Naive thymus-derived CD4-positive, alpha-beta T cell (primary cell): ENCODE measurements at regions not wholly inside any gene's neighbourhood (a gene's known extent, or its start where the extent isn't known, plus 50 kb on each side); places are given as distances from the start of the nearest gene placed in this dataset.
A peak's percentile ranks its signal among the peaks of the same experiment; 100 is the strongest.
"Not testable (repeated sequence)": the region's sequence is repeated elsewhere in the genome, so short reads cannot be mapped to it uniquely, and the experiment has no call there.

Experiments used
- ATAC-seq: fragments of 150-1000 bp; cut with Tn5 transposase; 2 replicates; pipeline ENCODE4 v1.10.0; 2021; ENCODE audit warnings: mild to moderate bottlenecking, moderate library complexity
- CTCF ChIA-PET: fragments of 350-600 bp; sonication (Branson Sonifier 250); formaldehyde crosslinking; loops from one replicate; lab custom pipeline; 2021; ENCODE audit warnings: antibody characterized with exemption; lab: Charles Lee
- POLR2A ChIA-PET: fragments of 350-600 bp; sonication (Branson Sonifier 250); formaldehyde crosslinking; loops from one replicate; lab custom pipeline; 2021; ENCODE audit warnings: antibody characterized with exemption, inconsistent platforms; lab: Charles Lee
- DNase-seq, 9 donors: peaks; one replicate each; pipeline versions ENCODE4 v3.0.0 to v3.0.0-alpha.2; 2020 to 2022; ENCODE audit warnings: mixed read lengths in 1 of 9
- H3K27ac ChIP-seq: one replicate; pipeline ENCODE4 v1.7.0; 2013; ENCODE audit warnings: mild to moderate bottlenecking, low read depth, low read length, moderate library complexity
- H3K27me3 ChIP-seq, 2 donors: one replicate each; pipeline ENCODE4 v1.7.0; 2013; ENCODE audit warnings: low read length in 2 of 2, mild to moderate bottlenecking in 2 of 2, moderate library complexity in 2 of 2; ENCODE audit not compliant: control insufficient read depth in 2 of 2, insufficient read depth in 2 of 2
- H3K36me3 ChIP-seq, 3 experiments: 1 replicate in 2 of 3; 2 replicates in 1 of 3; pipeline ENCODE4 v1.7.0; 2013; ENCODE audit warnings: low read length in 3 of 3, mild to moderate bottlenecking in 3 of 3, moderate library complexity in 1 of 3; ENCODE audit not compliant: insufficient read depth in 3 of 3, control insufficient read depth in 2 of 3
- H3K4me1 ChIP-seq, 2 donors: one replicate each; pipeline ENCODE4 v1.7.0; 2013; ENCODE audit warnings: low read length in 2 of 2, mild to moderate bottlenecking in 2 of 2, moderate library complexity in 1 of 2; ENCODE audit not compliant: control insufficient read depth in 2 of 2, insufficient read depth in 2 of 2
- H3K4me3 ChIP-seq: 2 replicates; pipeline ENCODE4 v1.7.0; 2013; ENCODE audit warnings: mild to moderate bottlenecking, low read length
- H3K9me3 ChIP-seq, 3 experiments: 1 replicate in 2 of 3; 2 replicates in 1 of 3; pipeline ENCODE4 v1.7.0; 2013; ENCODE audit warnings: low read length in 3 of 3; ENCODE audit not compliant: control insufficient read depth in 2 of 3
- H3K27ac Mint-ChIP-seq, 9 donors: one replicate each; pipeline ENCODE4 v1.8.0; 2020 to 2022; ENCODE audit warnings: mixed read lengths in 9 of 9, mild to moderate bottlenecking in 8 of 9, moderate library complexity in 5 of 9, inconsistent platforms in 2 of 9
- H3K27me3 Mint-ChIP-seq, 5 donors: one replicate each; pipeline ENCODE4 v1.8.0; 2021 to 2022; ENCODE audit warnings: mixed read lengths in 5 of 5, mild to moderate bottlenecking in 1 of 5
- H3K36me3 Mint-ChIP-seq, 5 donors: one replicate each; pipeline ENCODE4 v1.8.0; 2020 to 2022; ENCODE audit warnings: mixed read lengths in 5 of 5, mild to moderate bottlenecking in 3 of 5, inconsistent platforms in 1 of 5
- H3K4me1 Mint-ChIP-seq, 7 donors: one replicate each; pipeline ENCODE4 v1.8.0; 2020 to 2022; ENCODE audit warnings: mixed read lengths in 7 of 7, mild to moderate bottlenecking in 3 of 7, inconsistent platforms in 1 of 7
- H3K4me3 Mint-ChIP-seq, 10 donors: one replicate each; pipeline ENCODE4 v1.8.0; 2020 to 2022; ENCODE audit warnings: mild to moderate bottlenecking in 10 of 10, mixed read lengths in 10 of 10, moderate library complexity in 6 of 10, inconsistent platforms in 2 of 10
- H3K9me3 Mint-ChIP-seq, 11 donors: one replicate each; pipeline ENCODE4 v1.8.0; 2020 to 2022; ENCODE audit warnings: mixed read lengths in 11 of 11, mild to moderate bottlenecking in 4 of 11, inconsistent platforms in 1 of 11, moderate library complexity in 1 of 11
- intact Hi-C, 2 donors: fragments of 100-400 bp; cut with micrococcal nuclease; formaldehyde crosslinking; loops; one replicate each; pipeline ENCODE4 v1.15.1; 2023

GRCh38 chr4:74505355-74505978, 60.5 kb downstream of the AREG start:
- H3K27me3 ChIP-seq, H3K4me1 Mint-ChIP-seq, CTCF ChIA-PET, H3K9me3 ChIP-seq, H3K4me3 Mint-ChIP-seq, H3K36me3 ChIP-seq, H3K4me1 ChIP-seq, intact Hi-C loops, H3K27ac ChIP-seq, H3K4me3 ChIP-seq, H3K36me3 Mint-ChIP-seq: not testable (repeated sequence)
- H3K9me3 Mint-ChIP-seq, result peaks cover 0 to 13% (median 4%) of the 10 kb centered on the region in 11 donors
- H3K27ac Mint-ChIP-seq, result peak overlapping the region in 1 of 9 donors; percentile 12
- H3K27me3 Mint-ChIP-seq, result peaks cover 2 to 34% (median 21%) of the 10 kb centered on the region in 5 donors
- DNase-seq, result peak in 6 of 9 donors; percentile 2 to 41 (median 14)
- POLR2A ChIA-PET, result interaction anchor here (0.6 kb wide), 2 partner anchors 9 to 344 kb away, joined by 3 read pairs; no protein-coding TSS in a partner anchor
- peak; percentile 24 for ATAC-seq

GRCh38 chr4:74509363-74509762, 64.4 kb downstream of the AREG start:
- H3K27ac Mint-ChIP-seq, H3K4me1 ChIP-seq, H3K36me3 ChIP-seq, H3K9me3 ChIP-seq, H3K4me3 Mint-ChIP-seq, DNase-seq, H3K4me1 Mint-ChIP-seq, H3K27me3 ChIP-seq, H3K36me3 Mint-ChIP-seq, ATAC-seq, H3K4me3 ChIP-seq, intact Hi-C loops, H3K27ac ChIP-seq, POLR2A ChIA-PET: not testable (repeated sequence)
- Mint-ChIP-seq H3K27me3 (peaks cover 6 to 43% (median 16%) of the 10 kb centered on the region in 5 donors), H3K9me3 (peaks cover 0 to 13% (median 4%) of the 10 kb centered on the region in 11 donors)
- CTCF ChIA-PET, result interaction anchor here (0.6 kb wide), 2 partner anchors 131 to 132 kb away, joined by 3 to 5 read pairs; no protein-coding TSS in a partner anchor

DNA sequence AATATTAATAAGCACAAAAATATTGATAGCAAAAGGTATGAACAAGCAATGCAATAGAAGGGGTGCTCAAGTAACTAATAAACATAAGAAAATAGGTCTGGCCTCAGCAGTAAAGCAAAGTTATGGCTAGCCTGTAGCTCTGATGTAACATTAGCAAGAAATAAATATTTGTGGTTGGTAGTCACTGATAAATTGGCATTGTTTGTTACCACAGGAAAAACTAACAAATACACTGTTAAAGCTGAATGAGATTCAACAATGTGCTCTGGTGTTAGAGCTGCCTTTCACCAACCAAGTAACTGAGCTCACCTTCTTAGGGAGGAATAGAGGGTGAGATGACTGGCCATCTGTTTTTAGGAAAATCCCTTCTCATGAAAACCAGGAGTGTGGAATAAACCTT, 71.4 kb downstream of the AREG start:
- POLR2A ChIA-PET, result no interaction called here

DNA sequence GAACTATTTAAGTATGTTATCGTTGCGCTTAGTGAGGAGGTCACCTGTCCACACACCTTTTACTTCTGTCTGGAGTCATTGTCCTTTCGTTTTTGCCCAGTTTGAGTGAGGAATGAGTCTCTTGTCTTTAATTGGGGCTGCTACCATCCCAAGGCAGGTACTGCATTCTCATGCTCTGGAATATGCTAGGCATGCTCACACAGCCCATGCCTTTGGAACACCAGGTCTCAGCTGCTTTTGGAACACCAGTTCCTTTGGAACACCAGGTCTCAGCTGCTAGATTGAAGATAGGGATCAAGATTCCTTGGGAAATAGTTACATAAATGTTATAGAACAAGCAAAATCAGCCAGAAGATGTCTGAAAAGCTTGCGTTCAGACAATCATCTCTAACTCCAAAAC, 73.1 kb downstream of the AREG start:
- Mint-ChIP-seq H3K27ac (no peak overlapping the region), H3K36me3 (no peaks in the 10 kb centered on the region), H3K27me3 (peaks cover 2 to 18% (median 3%) of the 10 kb centered on the region in 5 donors), H3K4me1 (peaks cover 0 to 1% (median 0%) of the 10 kb centered on the region in 7 donors), H3K4me3 (no peak overlapping the region), H3K9me3 (no peaks in the 10 kb centered on the region)
- no peaks in the 10 kb centered on the region for H3K4me1 ChIP-seq
- ATAC-seq (no peak), DNase-seq (no peak)
- intact Hi-C loops, result no loop called here
- H3K27ac ChIP-seq, result no peak overlapping the region
- no peaks in the 10 kb centered on the region for H3K9me3 ChIP-seq
- H3K4me3 ChIP-seq, result no peak overlapping the region
- CTCF ChIA-PET, result no interaction called here
- POLR2A ChIA-PET, result no interaction called here
- H3K27me3 ChIP-seq, result no peaks in the 10 kb centered on the region
- no peaks in the 10 kb centered on the region for H3K36me3 ChIP-seq

More for the DNA sequence above, 71.4 kb downstream of the AREG start:
- no peaks in the 10 kb centered on the region for H3K9me3 Mint-ChIP-seq
- Histone ChIP-seq H3K4me3 (no peak overlapping the region), H3K9me3 (no peaks in the 10 kb centered on the region), H3K27ac (no peak overlapping the region), H3K27me3 (no peaks in the 10 kb centered on the region), H3K4me1 (no peaks in the 10 kb centered on the region), H3K36me3 (no peaks in the 10 kb centered on the region)
- DNase-seq (no peak), ATAC-seq (no peak)
- CTCF ChIA-PET, result no interaction called here
- intact Hi-C loops, result no loop called here
- peaks cover 0 to 1% (median 0%) of the 10 kb centered on the region in 7 donors for H3K4me1 Mint-ChIP-seq
- peaks cover 2 to 18% (median 6%) of the 10 kb centered on the region in 5 donors for H3K27me3 Mint-ChIP-seq
- H3K4me3 Mint-ChIP-seq, result no peak overlapping the region
- no peaks in the 10 kb centered on the region for H3K36me3 Mint-ChIP-seq
- H3K27ac Mint-ChIP-seq, result no peak overlapping the region

- H3K27me3 ChIP-seq, result no peaks in the 10 kb centered on the region
Observed at GRCh38 chr4:74522251-74522991, 77.5 kb downstream of the AREG start.

DNA sequence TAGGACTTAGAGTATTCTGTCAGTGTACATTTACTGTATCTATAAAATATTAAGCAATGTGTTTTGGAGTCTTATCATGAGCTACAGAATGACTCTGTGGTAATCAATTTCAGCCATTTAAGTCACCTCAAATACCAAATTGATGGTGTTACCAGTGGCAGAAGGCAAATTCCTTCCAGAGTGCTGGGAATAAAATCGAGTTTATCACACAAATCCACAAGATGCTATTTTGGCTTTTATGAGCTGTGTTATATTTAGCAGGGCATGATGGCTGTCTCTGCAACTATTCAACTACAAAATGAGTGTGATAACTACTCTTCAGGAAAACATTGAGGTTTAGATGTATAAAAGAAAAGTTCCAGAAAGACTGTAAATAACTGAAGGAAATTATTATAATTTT, 78.2 kb downstream of the AREG start:
- no peaks in the 10 kb centered on the region for H3K9me3 Mint-ChIP-seq
- Histone ChIP-seq H3K4me1 (no peaks in the 10 kb centered on the region), H3K36me3 (no peaks in the 10 kb centered on the region), H3K9me3 (no peaks in the 10 kb centered on the region), H3K27me3 (no peaks in the 10 kb centered on the region), H3K27ac (no peak overlapping the region), H3K4me3 (no peak overlapping the region)
- H3K27me3 Mint-ChIP-seq, result peaks cover 0 to 7% (median 6%) of the 10 kb centered on the region in 5 donors
- DNase-seq (no peak), ATAC-seq (no peak)
- intact Hi-C loops, result no loop called here
- peaks cover 0 to 3% (median 0%) of the 10 kb centered on the region in 7 donors for H3K4me1 Mint-ChIP-seq
- H3K4me3 Mint-ChIP-seq, result no peak overlapping the region
- no peak overlapping the region for H3K27ac Mint-ChIP-seq
- H3K36me3 Mint-ChIP-seq, result no peaks in the 10 kb centered on the region
- POLR2A ChIA-PET, result no interaction called here
- CTCF ChIA-PET, result interaction anchor here (2.3 kb wide), 1 partner anchor 8 kb away, joined by 7 read pairs; no protein-coding TSS in a partner anchor

More at GRCh38 chr4:74522251-74522991, 77.5 kb downstream of the AREG start:
- intact Hi-C loops, result no loop called here
- CTCF ChIA-PET, result interaction anchor here (2.3 kb wide), 1 partner anchor 9 kb away, joined by 7 read pairs; no protein-coding TSS in a partner anchor
- no peak for DNase-seq
- Mint-ChIP-seq H3K27ac (no peak overlapping the region), H3K36me3 (no peaks in the 10 kb centered on the region), H3K27me3 (peaks cover 0 to 11% (median 6%) of the 10 kb centered on the region in 5 donors), H3K4me3 (no peak overlapping the region), H3K9me3 (no peaks in the 10 kb centered on the region), H3K4me1 (peaks cover 0 to 3% (median 0%) of the 10 kb centered on the region in 7 donors)
- no peak overlapping the region for H3K27ac ChIP-seq
- no peak for ATAC-seq
- H3K4me3 ChIP-seq, result no peak overlapping the region
- POLR2A ChIA-PET, result no interaction called here
- no peaks in the 10 kb centered on the region for H3K9me3 ChIP-seq
- no peaks in the 10 kb centered on the region for H3K36me3 ChIP-seq
- H3K4me1 ChIP-seq, result no peaks in the 10 kb centered on the region
